ENCODE measurements at regions not wholly inside any gene's neighbourhood (a gene's known extent, or its start where the extent isn't known, plus 50 kb on each side); places are given as distances from the start of the nearest gene placed in this dataset.
"Not testable (repeated sequence)": the region's sequence is repeated elsewhere in the genome, so short reads cannot be mapped to it uniquely, and the experiment has no call there.

DNA sequence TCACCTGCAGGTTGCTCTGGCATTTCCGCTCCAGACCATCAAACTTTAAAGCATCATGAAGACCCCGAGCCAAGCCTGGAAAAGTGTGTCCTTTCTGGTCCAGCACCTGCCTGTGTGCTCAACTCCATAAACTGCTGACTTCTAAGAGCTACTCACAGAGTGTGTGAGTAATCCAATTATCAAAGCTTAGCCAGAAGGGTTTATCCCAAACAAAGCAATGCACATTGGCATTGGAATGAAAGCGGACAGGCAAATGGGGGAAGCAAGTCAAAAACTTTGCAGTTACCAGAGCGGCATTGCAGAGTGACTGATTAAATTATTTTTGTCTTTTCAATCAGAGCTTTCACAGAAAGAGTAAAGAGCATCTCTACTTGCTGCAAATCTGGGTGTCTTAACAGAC, 1262.4 kb upstream of the SEL1L start:
- no peak for DNase-seq (ENCODE audit: low read depth in 2 of 2)

DNA sequence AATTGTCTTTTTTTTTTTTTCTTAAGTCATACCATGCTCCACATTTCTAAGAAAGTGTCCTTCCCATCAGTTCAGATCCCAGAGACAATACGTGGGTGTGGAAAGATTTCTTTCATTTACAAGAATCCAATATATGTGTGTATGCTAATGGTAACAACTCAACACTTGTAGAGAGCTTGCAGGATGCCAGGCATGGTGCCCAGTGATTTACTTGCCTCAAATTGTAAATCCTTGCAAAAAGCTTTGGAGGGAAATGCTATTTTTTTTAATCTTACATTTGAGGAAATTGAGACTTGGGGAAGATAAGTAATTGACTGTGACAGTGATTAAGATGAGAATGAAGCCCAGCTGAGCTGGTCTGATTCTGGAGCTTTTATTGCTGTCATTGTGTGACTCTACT, 1264.6 kb upstream of the SEL1L start:
- no peak for DNase-seq (ENCODE audit: low read depth in 2 of 2)

DNA sequence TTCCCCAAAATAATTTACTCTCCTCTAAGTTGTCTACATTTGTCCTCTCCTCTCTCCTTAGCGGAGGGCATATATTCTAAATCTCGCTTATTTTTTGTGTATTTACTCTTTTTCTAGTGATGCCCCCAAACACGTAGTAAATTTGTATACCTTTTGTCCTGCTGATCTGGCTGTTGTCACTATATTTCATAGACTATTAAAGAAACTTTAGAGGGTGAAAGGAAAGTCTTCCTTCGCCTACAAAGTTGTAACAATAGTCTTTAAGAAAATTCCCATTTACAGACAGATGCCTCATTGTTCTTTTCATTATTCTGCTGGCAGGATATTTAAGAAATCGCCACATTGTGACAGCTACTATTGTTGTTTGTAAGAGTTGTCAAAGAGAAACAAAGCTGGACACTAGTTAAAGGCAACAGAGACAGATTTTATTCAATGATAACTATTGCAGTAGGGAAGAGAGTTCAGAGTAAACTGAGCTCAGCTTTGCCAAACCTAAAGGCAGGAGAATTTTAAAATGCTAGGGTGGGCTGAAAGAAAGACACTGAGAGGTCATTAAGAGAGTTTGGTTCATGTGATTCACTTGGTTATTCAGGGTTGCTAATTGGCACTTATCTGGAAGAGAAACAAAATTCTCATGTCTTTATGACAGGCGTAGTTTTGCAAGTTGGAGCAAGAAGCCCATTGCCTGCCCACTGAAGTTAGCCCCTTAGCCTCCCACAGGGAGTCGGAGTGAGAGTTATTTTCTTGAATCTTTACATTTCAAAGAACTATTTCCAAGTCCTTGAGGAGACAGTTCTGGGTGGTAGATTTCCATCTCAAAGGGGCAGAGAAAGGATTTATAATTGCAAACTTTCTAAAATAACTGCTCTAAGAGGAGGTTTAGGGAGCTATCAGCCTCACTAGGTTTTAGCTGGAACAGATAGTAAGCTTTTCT, 1272.5 kb upstream of the SEL1L start:
- DNase-seq (ENCODE audit: low read depth in 2 of 2): no peak

DNA sequence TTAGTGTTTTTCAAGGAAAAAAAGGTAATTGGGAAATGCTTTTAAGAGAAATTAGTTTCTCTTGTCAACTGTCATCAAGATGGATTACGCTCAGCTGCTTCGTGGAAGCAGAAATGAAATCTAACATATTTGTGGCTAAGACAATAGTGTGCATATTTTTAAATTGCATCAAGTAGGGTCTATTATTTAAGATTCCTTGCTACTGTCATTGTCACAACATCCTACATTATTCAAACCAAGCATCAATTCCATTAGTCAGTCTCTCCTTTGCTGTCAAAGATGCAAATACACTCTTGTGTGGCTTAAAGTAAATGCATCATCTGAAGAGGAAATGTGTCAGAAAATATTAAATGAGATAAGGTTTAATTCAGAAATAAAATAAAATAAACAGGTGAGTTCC, 1277.6 kb upstream of the SEL1L start:
- DNase-seq (ENCODE audit: low read depth in 2 of 2): no peak

DNA sequence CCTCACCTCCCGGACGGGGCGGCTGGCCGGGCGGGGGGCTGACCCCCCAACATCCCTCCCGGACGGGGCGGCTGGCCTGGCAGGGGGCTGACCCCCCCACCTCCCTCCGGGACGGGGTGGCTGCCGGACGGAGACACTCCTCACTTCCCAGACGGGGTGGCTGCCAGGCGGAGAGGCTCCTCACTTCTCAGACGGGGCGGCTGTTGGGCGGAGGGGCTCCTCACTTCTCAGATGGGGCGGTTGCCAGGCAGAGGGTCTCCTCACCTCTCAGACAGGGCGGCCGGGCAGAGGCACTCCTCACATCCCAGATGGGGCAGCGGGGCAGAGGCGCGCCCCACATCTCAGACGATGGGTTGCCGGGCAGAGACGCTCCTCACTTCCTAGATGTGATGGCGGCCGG, 1280.7 kb upstream of the SEL1L start:
- not testable (repeated sequence) for DNase-seq (ENCODE audit: low read depth in 2 of 2)

DNA sequence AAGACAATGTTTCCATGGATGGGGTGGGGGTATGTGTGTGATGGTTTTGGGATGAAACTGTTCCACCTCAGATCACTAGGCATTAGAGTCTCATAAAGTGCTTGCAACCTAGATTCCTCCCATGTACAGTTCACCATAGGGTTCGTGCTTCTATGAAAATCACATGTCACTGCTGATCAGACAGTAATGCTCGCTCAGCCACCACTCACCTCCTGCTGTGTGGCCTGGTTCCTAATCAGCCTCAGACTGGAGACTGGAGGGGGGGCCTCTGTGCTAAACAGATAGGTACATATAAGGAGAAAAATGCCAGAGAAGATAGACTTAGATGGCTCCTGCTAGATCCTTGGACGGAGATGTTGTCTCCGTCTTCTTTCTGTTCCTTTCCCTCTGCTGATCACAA, 1296.9 kb upstream of the SEL1L start:
- no peak for DNase-seq (ENCODE audit: low read depth in 2 of 2)

DNA sequence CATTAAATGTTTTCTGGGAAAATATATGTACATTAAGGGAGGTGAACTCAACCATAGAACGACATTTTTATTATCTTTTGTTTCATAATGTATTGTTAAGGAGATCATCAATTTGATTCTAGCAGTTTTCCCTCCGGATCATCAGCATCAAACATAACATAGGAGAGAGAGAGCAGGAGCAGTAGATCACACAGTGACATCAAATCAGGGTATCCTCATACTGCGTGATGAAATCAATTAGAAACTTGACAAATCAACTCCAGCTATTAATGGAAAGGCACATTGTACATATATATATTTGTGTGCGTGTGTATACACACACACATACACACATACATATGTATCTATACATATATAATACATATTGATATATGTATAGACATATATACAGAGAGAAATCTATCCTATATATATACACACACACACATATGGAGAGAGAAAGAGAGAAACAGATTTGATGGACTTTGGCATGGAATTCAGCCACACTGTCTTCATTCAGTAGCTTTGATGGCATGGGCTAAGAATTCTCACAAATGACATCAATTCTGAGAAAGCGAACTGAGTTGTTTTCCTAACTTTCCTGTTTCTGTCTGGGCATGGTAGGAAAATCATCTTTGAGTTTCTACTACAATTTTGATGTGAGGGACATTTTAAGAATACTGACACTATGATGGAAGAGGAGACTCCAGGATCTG, 1302.8 kb upstream of the SEL1L start:
- DNase-seq (ENCODE audit: low read depth in 2 of 2): no peak

DNA sequence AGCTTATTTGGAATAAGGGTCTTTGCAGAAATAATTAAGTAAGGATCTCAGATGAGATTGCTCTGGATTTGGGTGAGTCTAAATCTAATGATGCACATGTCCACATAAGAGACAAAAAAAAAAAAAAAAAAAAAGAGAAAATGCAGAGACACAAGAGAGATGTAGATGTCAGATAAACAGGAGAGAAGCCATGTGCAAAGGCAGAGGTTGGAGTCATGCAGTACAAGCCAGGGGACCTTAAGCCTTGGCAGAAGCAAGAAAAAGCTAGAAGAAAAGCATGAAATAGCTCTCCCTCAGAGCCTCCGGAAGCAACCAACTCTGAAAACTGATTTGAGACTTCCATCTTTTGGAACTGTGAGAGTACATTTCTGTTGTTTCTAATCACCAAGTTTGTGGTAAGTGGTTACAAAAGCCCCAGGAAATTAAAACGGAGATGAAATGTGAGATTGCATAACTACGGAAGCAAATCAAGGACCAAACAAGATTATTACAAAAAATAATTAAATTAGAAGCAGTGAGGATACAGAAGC, 1304.0 kb upstream of the SEL1L start:
- DNase-seq (ENCODE audit: low read depth in 2 of 2): no peak

DNA sequence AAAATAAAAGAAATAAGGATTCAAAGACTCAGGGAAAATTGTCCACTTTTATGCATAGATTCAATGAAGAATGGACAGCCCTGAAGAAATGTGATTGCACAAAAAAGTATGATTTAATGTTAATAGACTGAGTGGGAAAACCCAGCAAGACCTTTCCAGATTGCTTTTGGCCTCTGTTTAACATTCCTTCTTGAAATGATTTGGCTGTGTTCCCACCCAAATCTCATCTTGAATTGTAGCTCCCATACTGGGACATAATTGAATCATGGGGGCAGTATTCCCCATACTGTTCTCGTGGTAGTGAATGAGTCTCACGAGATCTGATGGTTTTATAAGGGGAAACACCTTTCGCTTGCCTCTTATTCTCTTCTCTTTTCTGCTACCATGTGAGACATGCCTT, 1316.9 kb upstream of the SEL1L start:
- DNase-seq (ENCODE audit: low read depth in 2 of 2): no peak

DNA sequence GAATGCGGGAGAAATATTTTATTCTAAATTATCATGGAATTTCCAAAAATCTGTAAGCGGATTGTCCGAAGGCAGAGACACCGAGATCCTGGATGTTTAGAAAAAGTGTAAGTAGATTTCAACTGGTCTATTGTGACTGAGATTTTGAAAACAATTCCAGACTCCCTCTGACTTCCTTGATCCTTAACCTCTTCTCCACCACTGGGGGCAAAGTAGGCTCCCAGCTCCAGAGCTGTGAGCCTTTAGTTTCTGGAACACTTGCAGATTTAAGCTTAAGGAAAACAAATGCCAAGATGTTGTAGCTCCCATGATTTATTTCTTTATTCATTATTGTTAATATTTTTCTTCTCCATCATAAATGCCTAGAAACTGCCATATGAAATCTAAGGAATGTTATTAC, 1320.5 kb upstream of the SEL1L start:
- no peak for DNase-seq (ENCODE audit: low read depth in 2 of 2)

DNA sequence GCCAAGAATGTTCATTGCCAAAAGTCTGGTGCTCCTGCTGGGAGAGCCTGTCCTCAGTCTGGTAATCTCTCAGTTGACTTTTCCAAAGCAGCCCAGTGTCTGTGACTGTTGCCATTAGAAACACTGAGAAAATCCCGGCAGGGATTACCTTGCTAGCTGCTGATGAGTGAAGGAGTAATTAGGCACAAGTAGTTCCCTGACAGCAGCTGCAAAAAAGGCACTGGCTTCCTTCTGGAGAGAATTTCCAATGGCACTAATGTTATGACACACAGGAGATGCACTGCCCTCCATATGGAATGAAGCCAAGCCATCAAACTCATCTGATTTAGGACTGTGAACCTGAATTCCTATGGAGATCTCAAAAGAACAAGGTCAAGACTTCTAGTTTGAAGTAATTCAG, 1321.2 kb upstream of the SEL1L start:
- DNase-seq (ENCODE audit: low read depth in 2 of 2): no peak

DNA sequence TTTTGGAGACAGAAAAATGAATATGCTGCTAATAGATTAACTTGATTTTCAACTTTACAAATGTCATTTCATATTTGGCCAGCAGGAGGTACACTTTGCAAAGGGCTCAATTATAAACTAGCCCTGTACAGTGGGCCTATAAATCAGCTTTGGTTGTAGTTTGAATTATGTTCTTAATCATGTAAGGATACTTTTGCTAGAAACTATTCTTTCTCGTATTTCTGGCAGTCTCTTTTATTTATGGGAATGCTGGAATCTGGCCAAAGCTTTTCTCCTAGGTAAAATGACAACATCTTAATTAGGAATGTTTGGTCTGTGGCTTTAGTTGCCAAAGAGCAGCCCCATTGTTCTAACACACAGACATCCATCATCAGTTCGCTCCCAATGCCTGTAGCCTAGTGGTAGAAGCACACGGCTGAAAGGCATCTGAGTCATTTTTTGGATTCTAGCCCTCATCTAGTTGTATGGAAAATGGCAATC, 1322.3 kb upstream of the SEL1L start:
- no peak for DNase-seq (ENCODE audit: low read depth in 2 of 2)

DNA sequence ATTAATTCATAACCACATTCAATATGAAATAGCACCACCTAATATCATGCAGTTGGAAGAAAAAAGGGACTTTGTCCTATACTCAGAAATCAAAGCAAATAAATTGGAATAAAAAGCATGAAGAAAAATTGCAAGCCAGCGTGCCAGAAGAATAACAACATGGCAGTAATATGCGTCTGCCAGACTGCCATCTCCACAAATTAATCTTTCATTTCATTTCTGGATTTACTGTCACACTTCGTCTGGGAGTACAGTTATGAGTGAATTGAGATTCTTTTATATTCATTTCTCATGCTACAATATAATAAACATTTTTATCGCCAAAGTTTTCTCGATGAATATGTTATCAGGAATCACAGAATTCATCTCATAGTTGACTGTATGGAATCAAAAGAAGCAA, 1327.7 kb upstream of the SEL1L start:
- DNase-seq (ENCODE audit: low read depth in 2 of 2): no peak

DNA sequence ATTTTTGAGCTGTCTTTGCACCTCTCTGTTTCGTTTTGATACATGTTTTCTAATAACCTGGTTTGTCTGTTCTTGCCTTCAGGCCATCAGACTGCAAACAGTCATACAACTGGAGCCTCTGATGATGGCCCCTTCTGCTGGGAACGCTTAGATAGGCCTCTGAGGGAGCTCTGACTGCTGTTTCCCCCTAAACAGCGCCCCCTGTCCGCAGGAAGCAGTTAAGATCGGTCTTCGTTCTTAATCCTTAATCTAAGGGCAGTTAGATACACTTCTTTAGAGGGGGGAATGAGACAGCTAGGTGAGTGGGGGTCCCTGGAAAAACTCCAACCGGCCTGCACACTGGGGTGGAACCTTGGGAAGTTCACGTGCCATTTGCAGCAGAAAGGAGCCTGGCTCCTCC, 1338.8 kb upstream of the SEL1L start:
- no peak for DNase-seq (ENCODE audit: low read depth in 2 of 2)

DNA sequence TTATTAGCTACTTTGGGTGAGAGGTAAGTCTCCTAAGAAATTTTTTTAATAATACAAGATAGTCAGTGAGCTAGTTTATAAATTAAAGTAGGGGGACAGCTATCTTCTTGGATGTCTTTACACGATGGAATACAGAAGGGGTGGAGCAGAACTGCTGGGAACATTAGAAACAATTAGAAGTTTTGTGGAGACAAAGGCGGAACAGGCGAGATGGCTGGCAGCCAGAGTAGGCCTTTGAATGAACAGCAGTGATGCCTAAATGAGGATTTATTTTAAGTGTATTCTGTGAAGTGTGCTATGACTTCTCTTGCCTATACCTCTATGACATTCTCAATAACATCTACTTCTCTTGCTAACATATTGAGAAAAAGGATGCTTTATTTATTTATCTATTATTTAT, 1345.3 kb upstream of the SEL1L start:
- no peak for DNase-seq (ENCODE audit: low read depth in 2 of 2)

DNA sequence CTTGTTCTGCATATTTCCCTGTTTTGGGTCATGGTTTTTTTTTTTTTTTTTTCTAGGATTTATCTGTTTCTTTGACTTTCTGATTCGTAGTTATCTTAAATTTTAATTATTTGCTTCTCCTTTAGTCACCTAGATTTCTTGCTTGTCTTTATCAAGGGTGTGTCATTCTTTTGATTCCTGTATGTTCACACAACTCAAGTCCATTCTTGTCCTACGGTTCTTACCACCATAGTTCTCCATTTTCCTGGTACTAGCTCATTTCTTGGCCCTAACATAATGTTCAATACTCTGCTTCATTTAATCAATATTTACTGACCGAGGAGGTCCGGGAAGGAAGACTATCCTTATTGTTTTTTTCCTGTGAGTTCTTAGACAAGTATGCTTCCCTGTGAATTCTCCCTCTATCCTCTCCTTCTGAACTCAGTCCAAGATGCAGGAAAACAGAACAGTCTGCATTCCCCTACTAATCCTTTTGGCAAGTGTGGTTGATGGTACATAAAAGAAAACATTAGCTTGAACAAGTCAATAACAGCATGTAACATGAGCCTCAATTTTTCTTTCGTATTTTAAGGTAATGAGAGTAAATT, 1346.4 kb upstream of the SEL1L start:
- no peak for DNase-seq (ENCODE audit: low read depth in 2 of 2)

DNA sequence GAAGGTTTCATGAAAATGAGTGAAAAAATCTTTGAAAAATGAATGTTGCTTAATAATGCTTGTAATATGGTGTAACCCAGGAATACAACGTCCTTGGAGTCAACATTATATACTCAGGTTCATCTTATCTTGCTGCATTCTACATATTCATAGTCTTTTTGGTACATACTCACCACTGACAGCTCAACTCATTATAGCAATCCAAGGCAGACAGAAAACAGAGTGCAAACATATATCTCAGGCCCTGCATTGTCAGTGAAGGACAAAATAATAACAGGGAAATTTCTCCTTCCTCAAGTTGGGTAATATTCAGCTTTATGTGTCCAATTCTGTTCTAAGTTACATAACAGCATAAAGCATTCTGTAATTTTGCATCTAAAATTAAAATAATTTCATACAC, 1353.0 kb upstream of the SEL1L start:
- no peak for DNase-seq (ENCODE audit: low read depth in 2 of 2)

DNA sequence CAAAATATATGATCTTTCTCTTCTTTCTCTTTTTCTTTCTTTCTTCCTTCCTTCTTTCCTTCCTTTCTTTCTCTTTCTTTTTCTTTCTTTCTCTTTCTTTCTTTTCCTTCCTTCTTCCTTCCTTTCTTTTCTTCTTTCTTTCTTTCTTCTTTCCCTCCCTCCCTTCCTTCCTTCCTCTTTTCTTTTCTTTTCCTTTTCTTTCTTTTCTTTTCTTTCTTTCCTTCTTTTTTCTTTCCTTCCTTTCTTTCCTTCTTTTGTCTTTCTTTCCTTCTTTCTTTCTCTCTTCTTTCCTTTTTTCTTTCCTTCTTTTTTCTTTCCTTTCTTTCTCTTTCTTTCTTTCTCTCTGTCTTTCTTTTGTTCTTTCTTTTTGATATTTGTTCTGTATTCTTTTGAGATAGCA, 1356.0 kb upstream of the SEL1L start:
- DNase-seq (ENCODE audit: low read depth in 2 of 2): no peak

DNA sequence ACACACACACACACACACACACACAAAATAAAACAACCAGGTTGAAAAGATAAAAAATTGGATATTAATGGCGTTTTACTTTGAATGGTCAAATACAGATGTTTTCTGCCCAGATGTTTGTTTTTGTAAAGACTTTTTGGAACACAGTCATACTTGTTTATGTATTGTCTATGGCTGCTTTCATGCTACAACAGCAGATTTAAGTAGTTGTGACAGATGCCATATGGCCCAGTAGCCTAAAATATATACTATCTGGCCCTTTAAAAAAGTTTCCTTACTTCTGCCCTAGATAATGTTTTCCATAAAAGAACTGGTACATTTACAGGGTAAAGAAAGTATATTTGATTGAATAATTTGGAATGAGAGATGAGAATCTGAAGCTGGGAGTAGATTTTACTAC, 1362.8 kb upstream of the SEL1L start:
- DNase-seq (ENCODE audit: low read depth in 2 of 2): no peak

DNA sequence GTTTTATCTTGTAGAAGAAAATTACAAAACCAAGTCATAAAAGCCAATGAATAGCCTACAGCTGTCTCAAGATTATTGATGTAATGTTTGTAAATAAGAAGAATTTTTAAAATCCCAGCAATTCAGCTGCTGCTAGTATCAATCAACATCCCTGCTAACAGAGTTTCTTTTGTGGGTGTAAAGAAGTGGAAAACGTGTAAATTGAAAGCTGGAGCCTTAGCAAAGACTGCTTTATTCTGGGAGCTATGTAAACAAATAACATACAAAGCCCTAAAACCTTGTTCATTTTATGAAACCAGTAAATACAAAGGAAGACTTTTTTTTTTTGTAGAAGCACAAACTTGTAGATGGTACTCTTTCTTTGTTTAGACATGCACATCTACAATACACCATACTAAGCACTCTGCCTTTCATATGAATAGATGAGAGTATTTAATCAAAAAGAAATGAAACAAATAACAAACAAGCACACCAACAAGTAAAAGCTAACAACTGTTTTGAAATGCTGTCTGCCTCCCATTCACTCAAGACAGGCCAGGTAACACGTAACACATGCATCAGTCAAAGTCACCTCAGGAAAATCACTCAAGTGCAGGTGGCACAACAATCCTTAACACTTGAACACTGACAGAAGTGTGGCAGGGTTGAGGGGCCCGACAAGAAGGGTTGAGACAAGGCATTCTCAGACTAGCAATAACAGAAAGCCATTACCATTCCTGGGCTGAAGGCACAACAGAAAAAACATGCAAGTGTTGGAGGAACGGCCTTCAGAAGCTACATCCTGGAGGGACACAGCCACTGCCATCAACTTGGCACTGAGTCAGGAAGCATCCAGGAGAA, 1364.0 kb upstream of the SEL1L start:
- DNase-seq (ENCODE audit: low read depth in 2 of 2): no peak

DNA sequence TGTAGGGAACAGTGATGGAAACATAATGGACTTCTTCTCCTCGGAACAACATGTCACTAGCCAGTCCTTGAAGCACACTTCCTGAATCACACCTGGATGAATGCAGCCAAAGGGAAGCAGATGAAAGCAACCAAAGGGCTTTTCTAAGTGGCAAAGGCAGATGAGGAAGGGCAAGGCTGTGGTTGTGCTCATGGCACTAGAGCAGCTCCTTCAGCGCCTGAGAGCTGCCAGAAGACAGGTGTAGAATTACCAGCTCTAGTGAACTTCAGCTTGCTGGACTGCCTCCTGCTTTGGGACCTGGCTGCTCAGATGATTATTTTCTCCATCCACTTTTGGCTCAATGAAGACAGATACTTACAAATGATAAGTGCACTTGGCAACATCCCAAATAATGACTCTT, 1372.1 kb upstream of the SEL1L start:
- DNase-seq (ENCODE audit: low read depth in 2 of 2): no peak

DNA sequence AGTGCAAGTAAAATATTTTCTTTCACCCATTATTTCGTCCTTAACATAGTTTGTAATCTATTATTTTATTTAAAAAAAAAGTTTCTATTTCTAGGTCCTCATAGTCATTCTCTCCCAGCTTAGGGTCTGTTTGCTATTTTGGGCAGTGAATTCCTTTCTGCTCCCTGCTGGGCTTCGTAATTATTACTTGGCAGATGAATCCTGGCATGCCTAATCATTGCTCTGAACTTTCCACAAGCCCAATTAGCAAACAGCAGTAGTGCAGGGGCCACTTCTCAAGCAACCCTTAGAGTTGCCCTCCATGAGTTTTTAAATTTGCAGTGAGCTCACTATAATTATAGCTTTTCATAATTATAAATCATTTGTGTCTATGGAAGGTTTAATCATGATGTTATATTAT, 1378.3 kb upstream of the SEL1L start:
- no peak for DNase-seq (ENCODE audit: low read depth in 2 of 2)
